ENCODE measurements at regions not wholly inside any gene's neighbourhood (a gene's known extent, or its start where the extent isn't known, plus 50 kb on each side); places are given as distances from the start of the nearest gene placed in this dataset.
"Not testable (repeated sequence)": the region's sequence is repeated elsewhere in the genome, so short reads cannot be mapped to it uniquely, and the experiment has no call there.

DNA sequence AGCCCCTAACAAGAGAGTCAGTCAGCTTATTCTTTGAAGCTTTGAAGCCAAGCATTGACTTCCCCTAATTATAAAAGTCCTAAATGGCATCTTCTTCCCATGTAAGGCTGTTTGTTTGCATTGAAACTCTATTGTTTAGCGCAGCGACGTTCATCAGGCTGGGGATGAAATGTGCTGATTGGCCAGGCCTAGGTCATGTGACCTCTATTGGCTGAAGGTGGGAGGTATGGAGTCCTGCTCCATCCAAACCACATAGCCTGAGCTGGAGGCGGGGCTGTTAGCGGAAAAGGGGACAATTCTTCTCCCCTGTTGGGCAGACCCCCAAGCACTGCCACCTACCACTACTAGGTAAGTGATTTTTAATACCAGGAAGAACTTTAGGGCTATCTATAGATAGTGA lies 145.3 kb upstream of the PRR23C start (continued):
- TF ChIP-seq SREBF1 (IDR thresholded peaks at IDR 0.05; ENCODE audit: low read length): no peak
- TF ChIP-seq, protein P1, sequence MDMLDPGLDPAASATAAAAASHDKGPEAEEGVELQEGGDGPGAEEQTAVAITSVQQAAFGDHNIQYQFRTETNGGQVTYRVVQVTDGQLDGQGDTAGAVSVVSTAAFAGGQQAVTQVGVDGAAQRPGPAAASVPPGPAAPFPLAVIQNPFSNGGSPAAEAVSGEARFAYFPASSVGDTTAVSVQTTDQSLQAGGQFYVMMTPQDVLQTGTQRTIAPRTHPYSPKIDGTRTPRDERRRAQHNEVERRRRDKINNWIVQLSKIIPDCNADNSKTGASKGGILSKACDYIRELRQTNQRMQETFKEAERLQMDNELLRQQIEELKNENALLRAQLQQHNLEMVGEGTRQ (IDR thresholded peaks at IDR 0.05; ENCODE audit: borderline replicate concordance, low read depth, low read length): no peak
- TF ChIP-seq PAX5 (IDR thresholded peaks at IDR 0.05; ENCODE audit: borderline replicate concordance, low read depth, low read length): no peak
- no peak for TF ChIP-seq MEF2B (IDR thresholded peaks at IDR 0.05; ENCODE audit: partially characterized antibody, poor library complexity, severe bottlenecking)

GRCh38 chr3:139194421-139194820 lies 149.4 kb upstream of the MRPS22 start:
- BruUV-seq (replicated peaks); SMC1A ChIA-PET (ENCODE audit: uncharacterized antibody, unreplicated experiment); FAIRE-seq: not testable (repeated sequence)

GRCh38 chr3:139196146-139196545 lies 147.7 kb upstream of the MRPS22 start:
- SMC1A ChIA-PET (ENCODE audit: uncharacterized antibody, unreplicated experiment); DNase-seq (ENCODE audit: low read depth, low spot score); H3K4me1 ChIP-seq (ENCODE audit: control insufficient read depth, insufficient read depth, low read length); H3K4me2 ChIP-seq (ENCODE audit: control insufficient read depth, insufficient read depth); H3K9ac ChIP-seq (ENCODE audit: control insufficient read depth, insufficient read depth, low read length); RAD21 ChIA-PET (ENCODE audit: unreplicated experiment); in situ Hi-C loops (cut with MboI); H3K27me3 ChIP-seq (replicated peaks in 1 of 2; ENCODE audit: control insufficient read depth in 2 of 2, insufficient read depth in 2 of 2, low read length in 1 of 2); intact Hi-C loops (cut with micrococcal nuclease; ENCODE audit: unreplicated experiment); H2AFZ ChIP-seq (ENCODE audit: control insufficient read depth, low read depth, low read length); H4K20me1 ChIP-seq (ENCODE audit: control insufficient read depth, insufficient read depth); H3K9me3 ChIP-seq (replicated peaks; ENCODE audit: control insufficient read depth, insufficient read depth, low read length); BruUV-seq (replicated peaks); H3K4me3 ChIP-seq; ATAC-seq; CTCF ChIA-PET; H3K27ac ChIP-seq (ENCODE audit: control insufficient read depth, insufficient read depth); POLR2A ChIA-PET; H3K79me2 ChIP-seq (ENCODE audit: control insufficient read depth, insufficient read depth, low read length); H3K36me3 ChIP-seq (ENCODE audit: control insufficient read depth in 2 of 2, insufficient read depth in 2 of 2, low read length in 1 of 2); FAIRE-seq: not testable (repeated sequence)
- WGBS (ENCODE audit: insufficient coverage, insufficient replicate concordance, low lambda C conversion rate, missing lambda C conversion rate): 46% methylated on average over 10 of the region's 10 CpGs

More at GRCh38 chr3:139194421-139194820, 149.4 kb upstream of the MRPS22 start:
- H3K4me2 ChIP-seq (ENCODE audit: control insufficient read depth, insufficient read depth); H3K4me1 ChIP-seq (ENCODE audit: control insufficient read depth, insufficient read depth, low read length); in situ Hi-C loops (cut with MboI); H3K79me2 ChIP-seq (ENCODE audit: control insufficient read depth, insufficient read depth, low read length); DNase-seq (ENCODE audit: low read depth, low spot score); CTCF ChIA-PET; POLR2A ChIA-PET; H3K9ac ChIP-seq (ENCODE audit: control insufficient read depth, insufficient read depth, low read length); RAD21 ChIA-PET (ENCODE audit: unreplicated experiment); ATAC-seq; H3K4me3 ChIP-seq; H4K20me1 ChIP-seq (ENCODE audit: control insufficient read depth, insufficient read depth); intact Hi-C loops (cut with micrococcal nuclease; ENCODE audit: unreplicated experiment); H3K9me3 ChIP-seq (replicated peaks; ENCODE audit: control insufficient read depth, insufficient read depth, low read length); H2AFZ ChIP-seq (ENCODE audit: control insufficient read depth, low read depth, low read length); H3K27me3 ChIP-seq (replicated peaks in 1 of 2; ENCODE audit: control insufficient read depth in 2 of 2, insufficient read depth in 2 of 2, low read length in 1 of 2); H3K36me3 ChIP-seq (ENCODE audit: control insufficient read depth in 2 of 2, insufficient read depth in 2 of 2, low read length in 1 of 2); H3K27ac ChIP-seq (ENCODE audit: control insufficient read depth, insufficient read depth): not testable (repeated sequence)
- 40% methylated on average over 2 of the region's 5 CpGs for WGBS (ENCODE audit: insufficient coverage, insufficient replicate concordance, low lambda C conversion rate, missing lambda C conversion rate)

Measured in GM12878 (cell line).